SK-N-SH treated with all-trans-retinoic acid at 6 μM for 48 hours (cell line): ENCODE measurements at regions not wholly inside any gene's neighbourhood (a gene's known extent, or its start where the extent isn't known, plus 50 kb on each side); places are given as distances from the start of the nearest gene placed in this dataset.
A peak's percentile ranks its signal among the peaks of the same experiment; 100 is the strongest.

Source experiments
- ATAC-seq: fragments of 200-7000 bp; cut with Tn5 transposase; 3 replicates; pipeline ENCODE4 v1.9.1; 2020; ENCODE audit warnings: mild to moderate bottlenecking, moderate library complexity
- ESRRG ChIP-seq: fragments of 250-450 bp; sonication (Bioruptor Pico); IDR thresholded peaks from 2 replicates; pipeline ENCODE4 v1.6.1; 2021; ENCODE audit warnings: mild to moderate bottlenecking
- GLIS3 ChIP-seq: fragments of 250-450 bp; sonication (Bioruptor Pico); IDR thresholded peaks from 2 replicates; pipeline ENCODE4 v1.5.0; 2020; ENCODE audit warnings: mild to moderate bottlenecking, moderate library complexity
- OSR1 ChIP-seq: fragments of 250-450 bp; sonication (Bioruptor Pico); IDR thresholded peaks from 2 replicates; pipeline ENCODE4 v1.8.0; 2022; ENCODE audit warnings: moderate library complexity, mild to moderate bottlenecking, inconsistent platforms
- PPARA ChIP-seq: fragments of 250-450 bp; sonication (Bioruptor Pico); IDR thresholded peaks from 2 replicates; pipeline ENCODE4 v1.5.0; 2020; ENCODE audit warnings: mild to moderate bottlenecking, borderline replicate concordance
- SNAI2 ChIP-seq: fragments of 250-450 bp; sonication (Bioruptor Pico); IDR thresholded peaks from 2 replicates; pipeline ENCODE4 v1.5.0; 2020; ENCODE audit warnings: mild to moderate bottlenecking, moderate library complexity
- TOX ChIP-seq: fragments of 250-450 bp; sonication (Bioruptor Pico); IDR thresholded peaks from 2 replicates; pipeline ENCODE4 v1.8.0; 2021; ENCODE audit warnings: mild to moderate bottlenecking, moderate library complexity, borderline replicate concordance
- ZC3H10 ChIP-seq: fragments of 250-450 bp; sonication (Bioruptor Pico); IDR thresholded peaks from 2 replicates; pipeline ENCODE4 v1.5.1; 2021; ENCODE audit warnings: mild to moderate bottlenecking, moderate library complexity
- ZFP3 ChIP-seq: fragments of 250-450 bp; sonication (Bioruptor Pico); IDR thresholded peaks from 2 replicates; pipeline ENCODE4 v1.5.0; 2020; ENCODE audit warnings: mild to moderate bottlenecking, moderate library complexity
- ZFP30 ChIP-seq: fragments of 450-650 bp; formaldehyde crosslinking; IDR thresholded peaks from 2 replicates; pipeline ENCODE4 v1.5.0; 2022; ENCODE audit warnings: mild to moderate bottlenecking, moderate library complexity
- ZNF565 ChIP-seq: fragments of 450-650 bp; formaldehyde crosslinking; conservative IDR thresholded peaks from 2 replicates; pipeline ENCODE4 v1.5.0; 2020; ENCODE audit warnings: low read depth, mild to moderate bottlenecking, moderate library complexity
- ZNF70 ChIP-seq: fragments of 450-650 bp; formaldehyde crosslinking; IDR thresholded peaks from 2 replicates; pipeline ENCODE4 v1.5.0; 2020; ENCODE audit warnings: mild to moderate bottlenecking, moderate library complexity
- ZNF8 ChIP-seq: fragments of 450-650 bp; formaldehyde crosslinking; IDR thresholded peaks from 2 replicates; pipeline ENCODE4 v1.5.0; 2020; ENCODE audit warnings: mild to moderate bottlenecking, moderate library complexity
- TF ChIP-seq, protein P1 (sequence below): fragments of 250-450 bp; sonication (Bioruptor Pico); IDR thresholded peaks from 2 replicates; pipeline ENCODE4 v1.5.0; 2020; ENCODE audit warnings: mild to moderate bottlenecking, moderate library complexity
- TF ChIP-seq, protein P2 (sequence below): fragments of 250-450 bp; sonication (Bioruptor Pico); IDR thresholded peaks from 2 replicates; pipeline ENCODE4 v1.8.0; 2021; ENCODE audit warnings: low read depth, mild to moderate bottlenecking, moderate library complexity, borderline replicate concordance
- TF ChIP-seq, protein P3 (sequence below): fragments of 250-450 bp; sonication (Bioruptor Pico); IDR thresholded peaks from 2 replicates; pipeline ENCODE4 v1.5.1; 2020; ENCODE audit warnings: low read depth, mild to moderate bottlenecking, moderate library complexity
- TF ChIP-seq, protein P4 (sequence below): fragments of 250-450 bp; sonication (Bioruptor Pico); IDR thresholded peaks from 2 replicates; pipeline ENCODE4 v1.8.0; 2020; ENCODE audit warnings: mild to moderate bottlenecking, moderate library complexity, borderline replicate concordance

DNA sequence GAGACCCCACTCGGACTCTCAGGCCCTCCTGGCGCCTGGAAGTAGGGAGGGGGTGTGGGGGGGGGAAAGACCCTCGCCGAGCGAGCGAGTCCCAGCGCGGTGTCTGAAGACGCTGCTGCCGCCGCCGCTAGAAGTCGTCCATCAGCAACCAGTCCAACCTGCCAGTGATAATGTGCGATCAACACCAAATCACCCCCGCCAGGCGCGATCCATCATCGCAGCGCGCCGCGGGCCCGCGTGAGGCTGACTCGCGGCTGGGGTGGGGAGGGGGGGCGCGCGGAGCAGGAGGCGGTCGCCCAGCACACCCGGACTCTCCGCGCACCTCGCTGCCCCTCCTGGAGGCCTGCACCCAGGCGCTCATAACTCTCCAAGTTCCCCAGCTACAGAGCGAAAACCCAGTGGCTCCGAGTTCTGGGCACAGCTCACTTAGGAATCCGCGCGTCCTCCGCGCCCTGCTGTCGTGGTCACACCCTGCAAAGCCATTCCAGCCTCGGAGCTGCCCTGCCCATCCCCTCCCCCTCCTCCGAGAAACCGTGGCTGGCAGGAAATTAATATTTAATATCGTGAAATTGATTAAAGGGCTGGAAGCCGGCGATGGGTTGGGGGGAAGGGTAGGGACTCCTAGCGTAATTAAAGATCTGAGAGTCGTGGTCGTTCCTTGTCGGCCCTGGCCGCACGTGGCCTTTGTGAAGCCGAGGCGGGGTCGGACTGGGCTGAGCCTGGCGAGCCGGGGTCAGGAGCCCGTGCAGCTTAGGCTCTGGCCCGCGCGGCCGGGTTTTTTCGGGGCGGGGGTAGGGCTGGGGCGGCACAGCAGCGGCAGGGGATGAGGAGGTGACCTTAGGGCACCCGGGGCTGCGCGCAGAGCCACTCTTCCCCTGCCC is 58.1 kb upstream of the BCOR start:
- ATAC-seq, result peak; percentile 7

DNA sequence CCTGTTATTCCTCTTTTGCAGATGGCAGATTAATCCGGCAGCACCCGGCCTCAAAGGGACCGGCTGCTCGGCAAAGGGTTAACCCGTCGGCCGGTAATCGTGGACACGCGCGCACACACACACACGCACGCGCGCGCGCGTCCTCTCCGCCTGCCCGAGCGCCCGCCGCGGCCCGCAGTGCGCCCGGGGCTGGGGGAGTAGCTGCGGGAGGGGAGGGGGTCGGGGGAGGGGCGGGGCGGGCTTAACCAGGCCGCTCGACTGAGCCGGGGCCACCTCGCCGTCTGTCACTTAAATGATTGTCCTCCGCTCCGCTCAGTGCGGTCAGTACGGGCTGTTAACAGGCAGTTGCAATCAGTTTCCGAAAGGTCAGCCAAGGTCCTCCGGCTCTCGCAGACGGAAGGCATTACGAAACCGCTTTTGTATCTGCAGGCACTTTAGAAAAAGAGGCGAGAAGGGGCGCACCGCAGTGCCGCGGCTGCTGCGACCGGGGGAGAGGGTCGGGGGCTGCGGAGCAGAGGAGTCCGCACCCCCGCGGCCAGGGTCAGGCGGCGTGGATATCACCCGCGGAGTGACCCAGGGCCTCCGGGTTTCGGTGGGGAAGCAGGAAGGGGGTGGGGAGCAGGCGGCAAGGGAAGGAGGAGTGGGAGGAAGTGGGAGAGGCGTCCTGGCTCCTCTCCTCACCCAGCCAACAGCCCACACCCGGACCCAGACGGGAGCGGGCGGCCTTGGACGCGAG is 57.3 kb upstream of the BCOR start:
- ATAC-seq, result peak; percentile 33
- TF ChIP-seq ZNF565 (CRISPR knock-in tag), result no peak
- TF ChIP-seq ZFP30 (CRISPR knock-in tag), result no peak
- TF ChIP-seq, protein P1, sequence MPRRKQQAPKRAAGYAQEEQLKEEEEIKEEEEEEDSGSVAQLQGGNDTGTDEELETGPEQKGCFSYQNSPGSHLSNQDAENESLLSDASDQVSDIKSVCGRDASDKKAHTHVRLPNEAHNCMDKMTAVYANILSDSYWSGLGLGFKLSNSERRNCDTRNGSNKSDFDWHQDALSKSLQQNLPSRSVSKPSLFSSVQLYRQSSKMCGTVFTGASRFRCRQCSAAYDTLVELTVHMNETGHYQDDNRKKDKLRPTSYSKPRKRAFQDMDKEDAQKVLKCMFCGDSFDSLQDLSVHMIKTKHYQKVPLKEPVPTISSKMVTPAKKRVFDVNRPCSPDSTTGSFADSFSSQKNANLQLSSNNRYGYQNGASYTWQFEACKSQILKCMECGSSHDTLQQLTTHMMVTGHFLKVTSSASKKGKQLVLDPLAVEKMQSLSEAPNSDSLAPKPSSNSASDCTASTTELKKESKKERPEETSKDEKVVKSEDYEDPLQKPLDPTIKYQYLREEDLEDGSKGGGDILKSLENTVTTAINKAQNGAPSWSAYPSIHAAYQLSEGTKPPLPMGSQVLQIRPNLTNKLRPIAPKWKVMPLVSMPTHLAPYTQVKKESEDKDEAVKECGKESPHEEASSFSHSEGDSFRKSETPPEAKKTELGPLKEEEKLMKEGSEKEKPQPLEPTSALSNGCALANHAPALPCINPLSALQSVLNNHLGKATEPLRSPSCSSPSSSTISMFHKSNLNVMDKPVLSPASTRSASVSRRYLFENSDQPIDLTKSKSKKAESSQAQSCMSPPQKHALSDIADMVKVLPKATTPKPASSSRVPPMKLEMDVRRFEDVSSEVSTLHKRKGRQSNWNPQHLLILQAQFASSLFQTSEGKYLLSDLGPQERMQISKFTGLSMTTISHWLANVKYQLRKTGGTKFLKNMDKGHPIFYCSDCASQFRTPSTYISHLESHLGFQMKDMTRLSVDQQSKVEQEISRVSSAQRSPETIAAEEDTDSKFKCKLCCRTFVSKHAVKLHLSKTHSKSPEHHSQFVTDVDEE (CRISPR knock-in tag), result no peak
- TF ChIP-seq PPARA (CRISPR knock-in tag), result no peak
- TF ChIP-seq SNAI2 (CRISPR knock-in tag), result no peak
- TF ChIP-seq ZC3H10 (CRISPR knock-in tag), result no peak
- TF ChIP-seq GLIS3 (CRISPR knock-in tag), result no peak
- TF ChIP-seq TOX (CRISPR knock-in tag), result no peak
- no peak for TF ChIP-seq ZFP3 (CRISPR knock-in tag)
- no peak for TF ChIP-seq ZNF8 (CRISPR knock-in tag)
- no peak for TF ChIP-seq ZNF70
- TF ChIP-seq, protein P2, sequence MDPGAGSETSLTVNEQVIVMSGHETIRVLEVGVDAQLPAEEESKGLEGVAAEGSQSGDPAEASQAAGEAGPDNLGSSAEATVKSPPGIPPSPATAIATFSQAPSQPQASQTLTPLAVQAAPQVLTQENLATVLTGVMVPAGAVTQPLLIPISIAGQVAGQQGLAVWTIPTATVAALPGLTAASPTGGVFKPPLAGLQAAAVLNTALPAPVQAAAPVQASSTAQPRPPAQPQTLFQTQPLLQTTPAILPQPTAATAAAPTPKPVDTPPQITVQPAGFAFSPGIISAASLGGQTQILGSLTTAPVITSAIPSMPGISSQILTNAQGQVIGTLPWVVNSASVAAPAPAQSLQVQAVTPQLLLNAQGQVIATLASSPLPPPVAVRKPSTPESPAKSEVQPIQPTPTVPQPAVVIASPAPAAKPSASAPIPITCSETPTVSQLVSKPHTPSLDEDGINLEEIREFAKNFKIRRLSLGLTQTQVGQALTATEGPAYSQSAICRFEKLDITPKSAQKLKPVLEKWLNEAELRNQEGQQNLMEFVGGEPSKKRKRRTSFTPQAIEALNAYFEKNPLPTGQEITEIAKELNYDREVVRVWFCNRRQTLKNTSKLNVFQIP (CRISPR knock-in tag), result no peak
- TF ChIP-seq, protein P3, sequence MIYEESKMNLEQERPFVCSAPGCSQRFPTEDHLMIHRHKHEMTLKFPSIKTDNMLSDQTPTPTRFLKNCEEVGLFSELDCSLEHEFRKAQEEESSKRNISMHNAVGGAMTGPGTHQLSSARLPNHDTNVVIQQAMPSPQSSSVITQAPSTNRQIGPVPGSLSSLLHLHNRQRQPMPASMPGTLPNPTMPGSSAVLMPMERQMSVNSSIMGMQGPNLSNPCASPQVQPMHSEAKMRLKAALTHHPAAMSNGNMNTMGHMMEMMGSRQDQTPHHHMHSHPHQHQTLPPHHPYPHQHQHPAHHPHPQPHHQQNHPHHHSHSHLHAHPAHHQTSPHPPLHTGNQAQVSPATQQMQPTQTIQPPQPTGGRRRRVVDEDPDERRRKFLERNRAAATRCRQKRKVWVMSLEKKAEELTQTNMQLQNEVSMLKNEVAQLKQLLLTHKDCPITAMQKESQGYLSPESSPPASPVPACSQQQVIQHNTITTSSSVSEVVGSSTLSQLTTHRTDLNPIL, result no peak
- TF ChIP-seq ESRRG (CRISPR knock-in tag), result no peak

More for the DNA sequence above, 58.1 kb upstream of the BCOR start:
- TF ChIP-seq, protein P1 (CRISPR knock-in tag), result no peak
- TF ChIP-seq, protein P2 (CRISPR knock-in tag), result no peak
- TF ChIP-seq ZNF565 (CRISPR knock-in tag) (no peak), ESRRG (CRISPR knock-in tag) (no peak), OSR1 (CRISPR knock-in tag) (no peak), GLIS3 (CRISPR knock-in tag) (no peak), ZNF8 (CRISPR knock-in tag) (no peak), TOX (CRISPR knock-in tag) (no peak)
- TF ChIP-seq, protein P4, sequence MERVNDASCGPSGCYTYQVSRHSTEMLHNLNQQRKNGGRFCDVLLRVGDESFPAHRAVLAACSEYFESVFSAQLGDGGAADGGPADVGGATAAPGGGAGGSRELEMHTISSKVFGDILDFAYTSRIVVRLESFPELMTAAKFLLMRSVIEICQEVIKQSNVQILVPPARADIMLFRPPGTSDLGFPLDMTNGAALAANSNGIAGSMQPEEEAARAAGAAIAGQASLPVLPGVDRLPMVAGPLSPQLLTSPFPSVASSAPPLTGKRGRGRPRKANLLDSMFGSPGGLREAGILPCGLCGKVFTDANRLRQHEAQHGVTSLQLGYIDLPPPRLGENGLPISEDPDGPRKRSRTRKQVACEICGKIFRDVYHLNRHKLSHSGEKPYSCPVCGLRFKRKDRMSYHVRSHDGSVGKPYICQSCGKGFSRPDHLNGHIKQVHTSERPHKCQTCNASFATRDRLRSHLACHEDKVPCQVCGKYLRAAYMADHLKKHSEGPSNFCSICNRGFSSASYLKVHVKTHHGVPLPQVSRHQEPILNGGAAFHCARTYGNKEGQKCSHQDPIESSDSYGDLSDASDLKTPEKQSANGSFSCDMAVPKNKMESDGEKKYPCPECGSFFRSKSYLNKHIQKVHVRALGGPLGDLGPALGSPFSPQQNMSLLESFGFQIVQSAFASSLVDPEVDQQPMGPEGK (CRISPR knock-in tag), result no peak
